Osteoblast (primary cell): ENCODE measurements at regions not wholly inside any gene's neighbourhood (a gene's known extent, or its start where the extent isn't known, plus 50 kb on each side); places are given as distances from the start of the nearest gene placed in this dataset.

Experiments used
- DNase-seq: peaks from one replicate; pipeline ENCODE4 v3.0.0; 2011; ENCODE audit warnings: low spot score, mixed read lengths; ENCODE audit not compliant: insufficient read length; ENCODE audit errors: missing footprints
- H2AFZ ChIP-seq: 2 replicates; pipeline ENCODE4 v1.6.0; 2011; ENCODE audit warnings: mild to moderate bottlenecking, low read length
- H3K27ac ChIP-seq: 2 replicates; pipeline ENCODE4 v1.5.1; 2011; ENCODE audit warnings: mild to moderate bottlenecking, low read depth, low read length, moderate library complexity
- H3K27me3 ChIP-seq: 2 replicates; pipeline ENCODE4 v1.6.0; 2012; ENCODE audit warnings: mild to moderate bottlenecking, control low read depth, inconsistent platforms, low read length, moderate library complexity; ENCODE audit not compliant: insufficient read depth
- H3K36me3 ChIP-seq: 2 replicates; pipeline ENCODE4 v1.5.1; 2011; ENCODE audit warnings: mild to moderate bottlenecking, low read length, control low read depth, moderate library complexity; ENCODE audit not compliant: insufficient read depth
- H3K4me1 ChIP-seq: 2 replicates; pipeline ENCODE4 v1.5.1; 2011; ENCODE audit warnings: mild to moderate bottlenecking, low read length, control low read depth, moderate library complexity; ENCODE audit not compliant: insufficient read depth
- H3K4me2 ChIP-seq: 2 replicates; pipeline ENCODE4 v1.6.0; 2011; ENCODE audit warnings: mild to moderate bottlenecking, low read length; ENCODE audit not compliant: insufficient read depth
- H3K4me3 ChIP-seq: fragments of 200-600 bp; sonication (generic); 3 replicates; pipeline ENCODE4 v1.5.1; 2012; ENCODE audit warnings: mild to moderate bottlenecking, low read length, inconsistent platforms; ENCODE audit not compliant: insufficient read depth
- H3K79me2 ChIP-seq: 2 replicates; pipeline ENCODE4 v1.6.0; 2012; ENCODE audit warnings: mild to moderate bottlenecking, low read length, control low read depth, inconsistent platforms; ENCODE audit not compliant: insufficient read depth
- H3K9me3 ChIP-seq: 2 replicates; pipeline ENCODE4 v1.5.1; 2011; ENCODE audit warnings: low read depth, low read length, control low read depth
- H4K20me1 ChIP-seq: 2 replicates; pipeline ENCODE4 v1.6.0; 2012; ENCODE audit warnings: mild to moderate bottlenecking, low read length, control low read depth; ENCODE audit not compliant: insufficient read depth
- TF ChIP-seq, protein P1 (sequence below): IDR thresholded peaks from 2 replicates; pipeline ENCODE4 v1.5.1; 2011; ENCODE audit warnings: mild to moderate bottlenecking, low read depth, low read length, moderate library complexity; ENCODE audit errors: extremely low read depth

- no peaks in the 10 kb centered on the region for H4K20me1 ChIP-seq
Observed at GRCh38 chr11:107271425-107271824, 186.2 kb downstream of the CWF19L2 start.

GRCh38 chr11:107268977-107269376 lies 188.6 kb downstream of the CWF19L2 start:
- no peaks in the 10 kb centered on the region for H3K36me3 ChIP-seq
- no peaks in the 10 kb centered on the region for H3K79me2 ChIP-seq
- DNase-seq: no peak
- no peak overlapping the region for H3K4me3 ChIP-seq
- H4K20me1 ChIP-seq: no peaks in the 10 kb centered on the region
- H3K27ac ChIP-seq: no peak overlapping the region
- no peaks in the 10 kb centered on the region for H3K27me3 ChIP-seq
- H3K4me2 ChIP-seq: no peak overlapping the region
- no peaks in the 10 kb centered on the region for H3K9me3 ChIP-seq
- TF ChIP-seq, protein P1, sequence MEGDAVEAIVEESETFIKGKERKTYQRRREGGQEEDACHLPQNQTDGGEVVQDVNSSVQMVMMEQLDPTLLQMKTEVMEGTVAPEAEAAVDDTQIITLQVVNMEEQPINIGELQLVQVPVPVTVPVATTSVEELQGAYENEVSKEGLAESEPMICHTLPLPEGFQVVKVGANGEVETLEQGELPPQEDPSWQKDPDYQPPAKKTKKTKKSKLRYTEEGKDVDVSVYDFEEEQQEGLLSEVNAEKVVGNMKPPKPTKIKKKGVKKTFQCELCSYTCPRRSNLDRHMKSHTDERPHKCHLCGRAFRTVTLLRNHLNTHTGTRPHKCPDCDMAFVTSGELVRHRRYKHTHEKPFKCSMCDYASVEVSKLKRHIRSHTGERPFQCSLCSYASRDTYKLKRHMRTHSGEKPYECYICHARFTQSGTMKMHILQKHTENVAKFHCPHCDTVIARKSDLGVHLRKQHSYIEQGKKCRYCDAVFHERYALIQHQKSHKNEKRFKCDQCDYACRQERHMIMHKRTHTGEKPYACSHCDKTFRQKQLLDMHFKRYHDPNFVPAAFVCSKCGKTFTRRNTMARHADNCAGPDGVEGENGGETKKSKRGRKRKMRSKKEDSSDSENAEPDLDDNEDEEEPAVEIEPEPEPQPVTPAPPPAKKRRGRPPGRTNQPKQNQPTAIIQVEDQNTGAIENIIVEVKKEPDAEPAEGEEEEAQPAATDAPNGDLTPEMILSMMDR: no peak
- H3K4me1 ChIP-seq: no peaks in the 10 kb centered on the region
- no peak overlapping the region for H2AFZ ChIP-seq

More at GRCh38 chr11:107271425-107271824, 186.2 kb downstream of the CWF19L2 start:
- no peaks in the 10 kb centered on the region for H3K36me3 ChIP-seq
- H3K4me3 ChIP-seq: no peak overlapping the region
- H3K4me2 ChIP-seq: no peak overlapping the region
- no peaks in the 10 kb centered on the region for H3K79me2 ChIP-seq
- TF ChIP-seq, protein P1: no peak
- no peak for DNase-seq
- H3K27ac ChIP-seq: no peak overlapping the region
- H3K9me3 ChIP-seq: no peaks in the 10 kb centered on the region
- no peaks in the 10 kb centered on the region for H3K4me1 ChIP-seq
- no peaks in the 10 kb centered on the region for H3K27me3 ChIP-seq
- no peak overlapping the region for H2AFZ ChIP-seq

DNA sequence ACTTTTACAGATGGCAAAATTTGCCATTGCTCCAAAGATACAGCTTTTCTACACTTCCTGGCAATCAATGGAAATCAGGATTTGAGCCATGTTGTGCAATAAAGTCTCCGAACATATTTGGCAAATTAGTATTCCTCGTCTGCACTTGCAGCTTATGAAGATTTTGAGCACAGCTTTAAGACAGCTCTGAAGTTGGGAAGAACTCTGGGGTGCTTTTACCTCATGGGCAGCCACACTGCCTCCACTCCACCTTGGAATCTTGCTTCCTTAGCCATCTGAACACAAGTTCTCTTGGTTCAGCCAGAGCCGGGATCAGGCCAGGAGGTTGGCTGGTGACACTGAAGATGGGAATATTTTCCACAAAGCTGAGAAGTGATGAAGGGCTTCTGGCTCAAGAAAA lies 191.2 kb downstream of the CWF19L2 start:
- H3K27ac ChIP-seq: no peak overlapping the region
- H3K4me2 ChIP-seq: no peak overlapping the region
- H3K9me3 ChIP-seq: no peaks in the 10 kb centered on the region
- no peaks in the 10 kb centered on the region for H3K79me2 ChIP-seq
- H4K20me1 ChIP-seq: no peaks in the 10 kb centered on the region
- no peak for DNase-seq
- no peak overlapping the region for H3K4me3 ChIP-seq
- no peaks in the 10 kb centered on the region for H3K4me1 ChIP-seq
- H3K36me3 ChIP-seq: no peaks in the 10 kb centered on the region
- H2AFZ ChIP-seq: no peak overlapping the region
- TF ChIP-seq, protein P1: no peak
- no peaks in the 10 kb centered on the region for H3K27me3 ChIP-seq

- TF ChIP-seq, protein P1: no peak
- DNase-seq: no peak
- Histone ChIP-seq H3K4me2 (no peak overlapping the region), H3K27me3 (no peaks in the 10 kb centered on the region), H2AFZ (no peak overlapping the region), H3K27ac (no peak overlapping the region), H3K9me3 (no peaks in the 10 kb centered on the region), H4K20me1 (no peaks in the 10 kb centered on the region), H3K4me3 (no peak overlapping the region), H3K4me1 (no peaks in the 10 kb centered on the region), H3K79me2 (no peaks in the 10 kb centered on the region), H3K36me3 (no peaks in the 10 kb centered on the region)
Observed at GRCh38 chr11:107265591-107266121, 192.0 kb downstream of the CWF19L2 start.
